Neural progenitor cell (in vitro differentiated cells): ENCODE measurements at regions not wholly inside any gene's neighbourhood (a gene's known extent, or its start where the extent isn't known, plus 50 kb on each side); places are given as distances from the start of the nearest gene placed in this dataset.

ENCODE experiments used
- DNase-seq: peaks from one replicate; pipeline ENCODE4 v3.0.0-alpha.2; 2016; ENCODE audit warnings: low spot score
- H2AFZ ChIP-seq: fragments of 200-600 bp; sonication (generic); replicated peaks from 2 replicates; pipeline ENCODE4 v1.6.1; 2016; ENCODE audit warnings: antibody characterized with exemption
- H3F3A ChIP-seq: fragments of 200-600 bp; sonication (generic); 2 replicates; pipeline ENCODE4 v1.6.1; 2016; ENCODE audit warnings: antibody characterized with exemption, low read depth
- H3K27ac ChIP-seq: fragments of 200-600 bp; sonication (generic); 2 replicates; pipeline ENCODE4 v1.5.1; 2016; ENCODE audit warnings: mild to moderate bottlenecking
- H3K27me3 ChIP-seq: fragments of 200-600 bp; sonication (generic); 2 replicates; pipeline ENCODE4 v1.6.1; 2016; ENCODE audit warnings: mild to moderate bottlenecking, moderate library complexity
- H3K36me3 ChIP-seq: fragments of 200-600 bp; sonication (generic); 2 replicates; pipeline ENCODE4 v1.5.1; 2016
- H3K4me1 ChIP-seq: fragments of 200-600 bp; sonication (generic); 2 replicates; pipeline ENCODE4 v1.6.1; 2016; ENCODE audit warnings: mixed run types
- H3K4me2 ChIP-seq: fragments of 200-600 bp; sonication (generic); 2 replicates; pipeline ENCODE4 v1.6.1; 2016
- H3K4me3 ChIP-seq: fragments of 200-600 bp; sonication (generic); 2 replicates; pipeline ENCODE4 v1.5.1; 2016
- H3K79me2 ChIP-seq: fragments of 200-600 bp; sonication (generic); 2 replicates; pipeline ENCODE4 v1.6.1; 2016; ENCODE audit warnings: low read depth
- H3K9ac ChIP-seq: fragments of 200-600 bp; sonication (generic); 2 replicates; pipeline ENCODE4 v1.6.1; 2016
- H3K9me3 ChIP-seq: fragments of 200-600 bp; sonication (generic); 2 replicates; pipeline ENCODE4 v1.5.1; 2016; ENCODE audit warnings: low read depth
- H4K20me1 ChIP-seq: fragments of 200-600 bp; sonication (generic); 2 replicates; pipeline ENCODE4 v1.6.1; 2016; ENCODE audit warnings: low read depth
- H3K27ac Mint-ChIP-seq: 3 replicates; pipeline ENCODE4 v1.8.0; 2021; ENCODE audit warnings: mixed read lengths
- H3K27me3 Mint-ChIP-seq: 2 replicates; pipeline ENCODE4 v1.8.0; 2022; ENCODE audit warnings: low read depth, mild to moderate bottlenecking, inconsistent platforms, moderate library complexity, mixed read lengths; ENCODE audit not compliant: insufficient read depth
- H3K36me3 Mint-ChIP-seq: 3 replicates; pipeline ENCODE4 v1.8.0; 2021; ENCODE audit warnings: mixed read lengths
- H3K4me1 Mint-ChIP-seq: 3 replicates; pipeline ENCODE4 v1.8.0; 2021; ENCODE audit warnings: mixed read lengths
- H3K4me3 Mint-ChIP-seq: 3 replicates; pipeline ENCODE4 v1.8.0; 2021; ENCODE audit warnings: mild to moderate bottlenecking, moderate library complexity, mixed read lengths
- H3K9me3 Mint-ChIP-seq: 3 replicates; pipeline ENCODE4 v1.8.0; 2020; ENCODE audit warnings: mixed read lengths
- CTCF ChIP-seq: fragments of 200-600 bp; sonication (generic); IDR thresholded peaks from 2 replicates; pipeline ENCODE4 v1.5.1; 2017; ENCODE audit warnings: antibody characterized with exemption, mild to moderate bottlenecking
- EZH2 ChIP-seq: fragments of 200-600 bp; sonication (generic); IDR thresholded peaks from 2 replicates; pipeline ENCODE4 v1.6.1; 2017; ENCODE audit warnings: antibody characterized with exemption, mild to moderate bottlenecking, moderate library complexity
- EZH2phosphoT487 ChIP-seq: fragments of 200-600 bp; sonication (generic); IDR thresholded peaks from 2 replicates; pipeline ENCODE4 v1.6.1; 2017; ENCODE audit warnings: antibody characterized with exemption

GRCh38 chr11:15663777-15664218, 549.1 kb downstream of the INSC start:
- TF ChIP-seq EZH2phosphoT487 (no peak), EZH2 (no peak), CTCF (no peak)
- Mint-ChIP-seq H3K4me3 (peak overlapping the region; percentile 63), H3K27me3 (peaks cover 12% of the 10 kb centered on the region), H3K9me3 (peaks cover 13% of the 10 kb centered on the region), H3K36me3 (peaks cover 3% of the 10 kb centered on the region), H3K27ac (peak overlapping the region; percentile 96), H3K4me1 (peaks cover 38% of the 10 kb centered on the region)
- no peak overlapping the region for H3K4me3 ChIP-seq
- H3K36me3 ChIP-seq: no peaks in the 10 kb centered on the region
- peak overlapping the region; percentile 57 for H3K4me2 ChIP-seq
- H4K20me1 ChIP-seq: no peaks in the 10 kb centered on the region
- no peaks in the 10 kb centered on the region for H3K27me3 ChIP-seq
- peak overlapping the region; percentile 86 for H3K27ac ChIP-seq
- H2AFZ ChIP-seq: no peak overlapping the region
- H3K79me2 ChIP-seq: no peaks in the 10 kb centered on the region
- H3K4me1 ChIP-seq: peaks cover 24% of the 10 kb centered on the region
- H3K9ac ChIP-seq: no peak overlapping the region
- no peaks in the 10 kb centered on the region for H3K9me3 ChIP-seq
- peak; percentile 91 for DNase-seq
- H3F3A ChIP-seq: peaks cover 19% of the 10 kb centered on the region

GRCh38 chr11:15665368-15665871, 550.7 kb downstream of the INSC start:
- Histone ChIP-seq H3K9ac (no peak overlapping the region), H3K9me3 (no peaks in the 10 kb centered on the region), H3K27ac (no peak overlapping the region), H3K36me3 (no peaks in the 10 kb centered on the region), H3F3A (peaks cover 19% of the 10 kb centered on the region), H3K4me3 (no peak overlapping the region), H2AFZ (no peak overlapping the region), H3K4me1 (peaks cover 24% of the 10 kb centered on the region), H3K4me2 (no peak overlapping the region), H3K27me3 (no peaks in the 10 kb centered on the region), H4K20me1 (no peaks in the 10 kb centered on the region), H3K79me2 (no peaks in the 10 kb centered on the region)
- peak overlapping the region; percentile 79 for H3K27ac Mint-ChIP-seq
- peaks cover 3% of the 10 kb centered on the region for H3K36me3 Mint-ChIP-seq
- DNase-seq: no peak
- peaks cover 13% of the 10 kb centered on the region for H3K9me3 Mint-ChIP-seq
- peaks cover 42% of the 10 kb centered on the region for H3K4me1 Mint-ChIP-seq
- TF ChIP-seq CTCF (no peak), EZH2phosphoT487 (no peak)
- H3K4me3 Mint-ChIP-seq: no peak overlapping the region
- H3K27me3 Mint-ChIP-seq: peaks cover 13% of the 10 kb centered on the region

DNA sequence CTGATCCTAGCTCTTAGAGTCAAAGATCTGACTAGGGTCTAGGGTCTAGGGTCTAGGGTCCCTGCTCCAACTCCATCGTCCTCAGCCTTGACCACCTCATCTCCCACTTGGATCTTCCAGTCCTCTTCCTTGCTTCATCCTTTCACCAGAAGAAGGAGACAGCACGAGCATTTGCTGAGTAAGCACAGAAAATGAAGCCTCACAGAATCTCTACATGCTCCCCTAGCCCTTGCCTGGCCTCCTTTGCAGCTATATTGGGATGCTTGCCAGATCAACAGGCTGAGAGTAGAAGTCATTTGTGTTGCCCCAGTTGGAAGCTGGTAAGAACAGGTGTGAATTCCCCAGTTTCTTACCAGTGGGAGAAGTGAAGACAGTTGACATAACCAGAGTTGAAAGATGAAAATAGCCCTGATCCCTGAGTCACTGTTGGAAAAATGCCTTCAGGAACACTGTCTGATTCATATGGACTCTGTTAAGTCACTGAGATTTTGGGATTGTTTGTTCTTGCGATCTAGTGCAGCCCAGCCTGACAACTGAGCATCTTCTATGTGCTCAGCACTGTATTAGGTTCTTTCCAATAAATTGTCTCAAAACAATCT, 552.5 kb downstream of the INSC start:
- H3K27me3 Mint-ChIP-seq: peaks cover 7% of the 10 kb centered on the region
- H3K36me3 Mint-ChIP-seq: peaks cover 3% of the 10 kb centered on the region
- Histone ChIP-seq H3K36me3 (no peaks in the 10 kb centered on the region), H3K27me3 (no peaks in the 10 kb centered on the region), H4K20me1 (no peaks in the 10 kb centered on the region), H3K27ac (no peak overlapping the region), H3F3A (peaks cover 19% of the 10 kb centered on the region), H3K4me3 (no peak overlapping the region), H3K4me1 (peaks cover 22% of the 10 kb centered on the region), H3K9me3 (no peaks in the 10 kb centered on the region), H2AFZ (no peak overlapping the region), H3K79me2 (no peaks in the 10 kb centered on the region), H3K9ac (no peak overlapping the region), H3K4me2 (no peak overlapping the region)
- peaks cover 39% of the 10 kb centered on the region for H3K4me1 Mint-ChIP-seq
- no peak for DNase-seq
- H3K9me3 Mint-ChIP-seq: peaks cover 9% of the 10 kb centered on the region
- no peak overlapping the region for H3K4me3 Mint-ChIP-seq
- TF ChIP-seq CTCF (no peak), EZH2phosphoT487 (no peak), EZH2 (no peak)
- no peak overlapping the region for H3K27ac Mint-ChIP-seq
